HG02678 (cell line): ENCODE measurements at regions not wholly inside any gene's neighbourhood (a gene's known extent, or its start where the extent isn't known, plus 50 kb on each side); places are given as distances from the start of the nearest gene placed in this dataset.

Experiments used
- ATAC-seq: cut with Tn5 transposase; IDR thresholded peaks from one replicate; pipeline ENCODE4 v1.9.1; 2021; ENCODE audit warnings: mild to moderate bottlenecking, moderate library complexity; ENCODE audit not compliant: unreplicated experiment

DNA sequence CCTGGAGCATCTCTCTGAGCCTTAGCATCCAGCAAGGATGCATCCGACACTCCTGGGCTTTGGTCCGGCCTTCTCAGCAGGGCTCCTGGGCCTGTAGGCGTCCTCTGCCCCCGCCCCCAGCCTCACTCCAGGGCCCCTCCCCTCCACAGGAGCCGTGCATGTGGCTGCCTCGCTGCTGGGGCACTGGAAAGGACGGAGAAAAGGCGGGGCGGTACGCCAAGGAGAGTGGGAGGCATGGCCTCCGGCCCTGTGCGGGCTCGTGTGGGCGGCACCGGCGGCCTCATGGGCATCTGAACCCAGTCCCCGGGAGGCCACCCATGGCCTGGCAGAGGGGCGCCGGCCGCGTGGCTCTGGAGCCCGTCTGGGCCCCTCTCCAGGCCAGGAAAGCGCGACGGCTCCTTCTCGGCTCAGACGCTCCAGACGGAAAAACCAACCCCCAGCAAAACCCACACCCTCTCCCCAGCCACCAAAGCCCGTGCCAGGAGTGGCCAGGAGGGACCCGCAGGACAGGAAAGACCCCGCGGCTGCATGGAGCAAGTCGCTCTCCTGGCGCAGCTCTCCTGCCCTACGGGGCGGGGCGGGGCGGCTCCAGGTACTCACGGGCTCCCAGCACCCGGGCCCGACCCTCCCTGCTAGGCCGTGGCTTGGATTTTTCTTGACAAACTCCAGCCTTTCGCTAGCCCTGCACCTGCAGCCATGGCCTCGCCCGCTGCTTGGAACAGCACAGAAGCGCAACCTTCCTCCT is 419.9 kb downstream of the QKI start:
- ATAC-seq, result no peak

DNA sequence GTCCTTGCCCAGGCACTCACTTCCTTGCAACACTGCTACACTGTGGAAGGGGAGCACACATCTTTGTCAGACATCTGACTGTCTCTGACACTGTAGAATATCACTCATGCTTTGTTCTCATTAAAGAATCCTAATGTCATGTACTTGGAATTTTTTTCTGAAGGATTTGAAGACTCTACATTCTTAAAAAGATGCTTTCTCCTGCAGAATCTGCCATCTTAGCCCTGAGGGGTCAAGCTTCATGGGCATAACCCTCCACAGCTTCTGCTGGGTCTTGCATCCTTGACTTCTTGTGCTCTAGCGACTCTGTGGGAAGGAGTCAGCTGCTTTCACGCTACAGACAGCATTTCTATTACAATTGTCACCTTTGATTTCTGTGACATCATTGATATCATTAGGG is 417.2 kb downstream of the QKI start:
- no peak for ATAC-seq

DNA sequence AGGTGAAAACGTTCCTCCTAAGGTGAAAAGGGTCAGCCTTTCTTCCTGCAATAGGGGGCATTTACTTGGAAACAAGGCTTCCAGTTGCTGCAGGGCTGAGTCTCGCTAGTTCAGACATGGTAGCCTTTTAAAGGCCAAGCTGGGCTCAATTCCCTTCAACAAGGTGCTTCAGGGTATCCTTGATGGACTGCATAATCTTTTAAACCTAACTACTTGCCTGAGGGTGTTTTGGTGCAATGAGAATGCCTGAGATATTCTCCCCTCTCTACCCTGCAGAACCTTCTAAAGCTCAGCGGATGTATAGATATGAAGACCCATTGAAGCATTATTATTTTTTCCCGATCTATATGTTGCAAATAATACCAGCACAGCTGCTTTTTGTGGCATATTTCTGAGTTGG is 416.1 kb downstream of the QKI start:
- ATAC-seq, result no peak

DNA sequence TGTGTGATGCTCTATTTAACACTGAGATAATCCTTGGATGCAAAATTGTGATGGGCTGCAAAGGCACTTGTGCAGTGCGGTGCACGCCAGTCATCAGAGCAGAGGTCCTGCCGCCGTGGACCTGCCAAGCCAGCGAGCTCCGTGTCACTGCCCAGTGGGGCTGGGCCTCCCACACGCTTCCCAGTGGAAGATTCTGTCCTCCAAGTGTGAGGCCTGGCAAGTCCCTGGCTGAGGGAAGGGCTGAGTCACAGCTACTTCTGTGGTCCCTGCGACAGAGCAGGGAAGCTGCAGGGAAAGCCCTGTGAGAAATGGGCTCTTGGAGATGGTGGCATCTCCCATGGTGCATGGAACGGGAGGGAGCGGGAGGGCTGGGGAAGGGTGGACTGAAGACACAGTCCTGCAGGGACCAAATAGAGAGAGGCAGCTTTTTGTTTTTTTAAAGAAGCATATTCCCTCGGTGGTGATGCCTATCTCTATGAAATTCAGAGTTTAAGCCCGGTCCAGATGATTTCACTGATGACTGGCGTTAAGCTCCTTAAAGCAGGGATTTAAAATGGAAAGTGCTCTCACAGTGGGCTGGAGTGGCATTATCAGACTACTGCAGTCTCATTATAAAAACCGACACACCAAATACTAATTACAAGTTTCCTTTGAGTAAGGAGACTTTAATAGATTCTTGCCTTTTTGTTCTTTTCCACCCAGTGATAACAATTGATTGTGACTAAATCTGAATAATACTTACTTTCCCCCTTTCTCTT is 413.7 kb downstream of the QKI start:
- no peak for ATAC-seq

DNA sequence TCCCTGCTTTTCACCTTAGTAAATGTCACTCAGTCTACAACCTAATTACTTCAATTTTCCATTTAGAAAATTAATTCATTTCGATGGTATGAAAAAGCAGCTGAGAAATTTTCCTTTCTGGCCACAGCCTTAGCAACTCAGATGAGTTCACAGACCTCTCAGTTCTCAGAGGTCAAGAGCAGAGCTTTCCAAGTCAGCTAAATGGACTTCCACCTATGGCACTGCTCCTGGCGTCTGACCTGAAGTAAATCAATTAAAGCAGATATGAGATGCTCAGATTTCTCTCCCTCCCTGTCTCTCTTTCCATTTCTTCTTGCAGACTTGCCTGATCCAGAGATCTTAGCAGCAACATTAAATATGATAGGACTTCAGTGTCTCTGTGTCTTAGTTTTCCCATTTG is 412.6 kb downstream of the QKI start:
- no peak for ATAC-seq

DNA sequence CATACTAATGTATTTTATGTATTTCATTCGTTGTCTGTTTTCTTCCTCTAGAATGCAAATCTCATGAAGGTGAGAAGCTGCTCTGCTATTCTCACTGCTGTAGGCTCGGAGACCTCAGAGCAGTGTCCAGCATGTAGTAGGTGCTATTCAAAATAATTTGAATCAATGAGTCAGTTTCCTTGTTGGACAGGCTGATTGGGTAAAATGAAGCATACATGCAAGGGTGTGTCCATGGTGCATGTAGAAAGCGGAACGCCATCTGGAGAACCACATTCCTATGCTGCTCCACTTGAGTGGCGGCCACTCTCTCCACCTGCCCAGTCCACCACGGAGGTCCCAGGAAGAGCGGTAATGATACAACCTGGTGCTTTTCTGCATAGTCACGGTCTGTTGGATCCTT is 412.1 kb downstream of the QKI start:
- ATAC-seq, result no peak

DNA sequence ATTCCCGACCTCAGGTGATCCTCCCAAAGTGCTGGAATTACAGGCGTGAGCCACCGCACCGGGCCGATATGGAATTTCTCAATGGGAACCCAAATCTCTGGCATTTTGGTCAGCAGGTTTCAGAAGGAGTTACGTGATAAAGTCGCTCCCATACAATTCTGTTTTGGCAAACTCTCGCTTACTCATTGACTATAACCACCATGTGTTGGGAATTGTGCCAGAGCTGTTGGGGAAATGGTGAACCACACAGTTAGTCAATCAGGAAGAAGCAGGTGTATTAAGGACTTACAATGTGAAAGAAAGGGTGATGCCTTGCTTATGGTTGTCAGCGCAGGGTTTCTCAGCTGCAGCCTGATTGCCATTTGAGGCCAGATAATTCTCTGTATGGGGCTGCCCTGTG is 410.5 kb downstream of the QKI start:
- no peak for ATAC-seq

DNA sequence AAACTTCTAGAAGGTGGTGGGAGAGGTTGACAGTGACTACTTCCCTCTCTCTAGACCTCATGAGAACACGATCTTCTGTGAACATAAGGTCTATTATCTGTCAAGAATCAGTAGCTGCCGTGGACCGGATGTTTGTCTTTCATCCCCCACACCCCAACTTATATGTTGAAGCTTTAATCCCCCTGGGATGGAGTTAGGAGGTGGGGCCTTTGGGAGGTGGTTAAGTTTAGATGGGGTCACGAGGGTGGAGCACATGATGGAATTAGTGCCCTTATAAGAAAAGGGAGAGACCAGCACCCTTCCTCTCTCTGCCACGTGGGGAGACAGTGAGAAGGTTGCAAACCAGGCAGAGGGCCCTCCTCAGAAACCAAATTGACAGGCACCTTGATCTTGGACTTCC is 409.1 kb downstream of the QKI start:
- no peak for ATAC-seq

DNA sequence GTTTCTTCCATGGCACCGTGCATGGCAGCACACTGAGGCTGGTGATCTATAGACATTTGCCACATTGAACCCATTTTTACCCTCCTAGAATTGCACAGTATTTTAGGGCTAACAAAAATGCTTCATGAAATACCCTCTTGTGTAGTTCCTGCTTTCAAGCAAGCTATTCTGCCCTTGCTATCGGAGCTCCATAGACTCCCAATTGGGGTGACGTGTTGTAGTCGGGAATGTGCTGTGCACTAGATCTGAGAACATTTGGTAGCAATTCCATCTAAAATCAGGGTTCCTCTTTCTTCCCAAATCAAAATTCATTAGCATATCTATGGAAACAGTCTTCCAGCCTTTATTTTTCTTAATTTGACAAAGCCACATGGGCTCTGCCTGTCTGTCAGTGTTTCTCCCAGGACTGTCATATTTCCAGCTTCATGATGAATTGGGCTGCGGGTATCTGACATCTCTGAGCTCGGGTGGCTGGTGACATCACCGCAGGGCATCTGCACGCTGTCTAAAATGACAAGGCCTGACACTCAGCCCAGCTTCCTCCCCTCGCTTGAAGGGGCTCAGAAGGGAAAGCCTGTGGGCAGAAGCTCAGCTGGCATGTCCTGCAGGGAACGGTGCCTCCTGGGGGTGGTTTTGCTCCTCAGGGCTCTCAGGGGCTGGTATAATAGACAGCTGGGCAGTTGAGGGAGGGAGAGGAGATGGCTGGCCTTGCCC is 406.4 kb downstream of the QKI start:
- no peak for ATAC-seq

DNA sequence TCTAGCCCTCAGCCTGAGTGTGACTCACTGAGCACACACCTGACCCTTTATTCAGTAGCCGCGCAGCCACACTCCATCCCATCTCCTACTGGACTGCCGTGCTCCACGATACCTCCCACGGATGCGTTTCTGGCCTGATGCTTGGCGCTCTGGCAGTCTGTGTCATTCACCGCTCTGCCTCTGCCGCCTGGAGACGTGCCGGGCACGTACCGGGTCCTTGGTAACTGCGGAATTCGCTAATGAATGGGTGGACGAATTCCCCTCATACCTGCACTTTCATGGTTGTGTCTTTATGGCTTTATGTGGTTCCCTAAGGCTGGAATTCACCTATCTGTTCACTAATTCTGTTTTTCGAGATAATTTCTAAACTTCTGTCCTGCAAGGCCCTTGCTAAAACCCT is 405.7 kb downstream of the QKI start:
- ATAC-seq, result no peak

DNA sequence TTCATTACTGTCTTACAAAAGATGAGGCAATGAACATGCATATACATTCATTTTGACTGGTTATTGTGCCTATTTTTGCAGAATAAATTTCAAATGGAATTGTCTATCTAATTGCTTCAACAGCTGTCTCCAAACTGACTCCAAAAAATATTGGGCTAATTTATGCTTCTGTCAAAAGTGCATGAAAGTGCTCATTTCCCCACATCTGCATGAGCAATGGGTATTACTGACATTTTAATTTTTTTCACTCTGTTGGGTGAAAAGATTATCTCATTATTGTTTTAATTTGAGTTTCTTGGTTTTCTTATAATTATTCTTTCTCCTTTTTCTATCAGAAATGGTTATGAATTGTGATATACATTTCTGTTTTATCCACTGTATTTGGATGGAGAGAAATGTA is 404.2 kb downstream of the QKI start:
- ATAC-seq, result no peak

DNA sequence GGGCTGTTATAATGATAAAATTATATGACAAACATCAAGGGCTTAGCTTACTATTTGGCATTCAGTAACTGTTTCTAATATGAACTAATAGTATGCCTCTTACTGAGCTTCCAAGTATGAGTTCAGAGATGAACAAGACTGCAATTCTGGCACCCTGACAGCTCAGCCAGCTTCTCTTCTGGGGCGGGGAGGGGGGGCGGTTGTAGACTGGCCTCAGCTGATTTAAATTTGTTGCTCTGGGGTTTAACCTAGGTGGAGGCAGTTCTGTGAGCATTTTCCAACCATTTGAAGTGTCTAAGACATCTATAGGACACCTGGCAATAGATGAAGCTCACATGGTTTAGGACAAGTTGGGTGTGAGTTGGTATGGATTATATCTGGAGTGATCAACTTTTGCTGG is 401.9 kb downstream of the QKI start:
- ATAC-seq, result no peak

DNA sequence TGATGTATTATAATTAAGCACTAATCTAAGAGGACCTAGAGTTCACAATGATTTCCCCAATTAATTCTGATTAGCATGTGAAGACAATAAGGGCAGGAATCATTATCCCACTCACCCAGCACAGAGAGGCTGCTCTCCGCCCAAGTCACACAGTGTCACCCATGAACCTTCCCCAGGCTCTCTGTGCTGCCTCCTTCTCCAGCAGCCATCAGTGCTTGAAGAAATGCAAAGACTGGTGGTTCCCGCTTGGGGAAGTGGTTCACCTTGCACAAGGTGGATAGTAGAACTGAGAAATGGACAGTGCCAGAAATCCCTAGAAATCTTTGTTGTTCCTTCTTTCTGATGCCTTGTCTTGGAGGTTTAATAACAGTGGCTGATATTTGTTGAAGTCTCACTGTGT is 401.3 kb downstream of the QKI start:
- ATAC-seq, result no peak

DNA sequence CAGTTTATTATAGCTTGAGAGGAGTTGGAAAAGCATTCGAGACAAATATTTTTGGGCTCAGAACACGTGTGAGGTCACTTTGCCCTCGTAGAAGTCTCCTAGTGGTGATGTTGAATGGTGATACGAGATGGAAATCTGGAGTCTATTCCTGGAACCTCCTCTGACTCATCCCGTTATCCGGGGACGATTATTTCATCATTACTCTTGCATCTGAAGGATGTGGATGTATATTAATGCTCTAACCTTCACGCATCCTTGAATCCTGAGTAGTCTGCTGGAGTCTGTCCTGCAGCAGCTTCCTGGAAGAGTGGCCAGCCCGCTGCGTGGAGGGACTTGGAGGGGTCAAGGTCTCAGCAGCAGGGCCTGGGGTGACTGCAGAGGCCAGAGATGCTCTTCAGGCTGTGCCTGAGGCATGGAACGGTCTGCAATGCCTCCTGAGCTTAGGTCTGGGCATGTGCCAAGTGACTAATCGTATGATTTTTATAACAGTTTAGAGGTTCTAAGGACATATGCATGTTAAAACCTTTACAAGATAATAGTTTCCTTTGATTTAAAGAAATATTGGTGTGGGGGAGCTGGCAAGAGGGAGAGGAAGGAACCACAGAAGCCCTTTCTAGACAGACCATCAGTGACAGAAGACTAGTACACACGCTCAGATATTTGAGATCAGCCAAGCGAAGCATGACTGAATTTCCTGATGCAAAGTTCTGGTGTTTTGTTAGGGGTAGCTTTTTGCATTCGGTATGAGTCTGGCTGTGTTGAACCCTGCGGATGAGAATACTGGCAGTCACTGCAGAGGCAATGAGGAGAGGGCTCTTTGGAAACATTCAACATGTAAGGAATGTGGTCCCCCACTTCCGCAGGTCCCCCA is 400.2 kb downstream of the QKI start:
- no peak for ATAC-seq

DNA sequence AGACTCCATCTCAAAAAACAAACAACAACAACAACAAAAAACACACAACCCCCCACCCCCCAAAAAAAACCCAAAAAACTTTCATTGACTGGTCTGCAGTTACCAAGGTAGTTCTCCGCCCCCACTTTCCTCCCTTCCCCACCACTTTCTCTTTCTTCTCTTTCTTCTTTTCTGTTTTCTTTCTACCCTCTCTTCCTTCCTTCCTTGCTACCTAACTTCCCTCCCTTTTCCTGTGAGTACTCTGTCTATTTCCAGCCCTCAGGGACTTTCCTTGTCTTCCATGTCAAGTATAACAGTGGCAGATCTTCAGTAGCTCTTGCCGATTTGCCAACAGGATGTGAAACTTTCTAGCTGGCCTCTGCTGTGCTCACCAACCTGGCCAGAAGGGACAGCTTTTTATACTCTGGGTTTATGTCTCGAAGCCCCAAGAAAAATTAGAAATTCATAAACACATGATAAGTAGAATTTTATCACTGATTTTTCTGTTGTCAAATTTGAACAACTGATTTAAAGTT is 399.5 kb downstream of the QKI start:
- no peak for ATAC-seq

DNA sequence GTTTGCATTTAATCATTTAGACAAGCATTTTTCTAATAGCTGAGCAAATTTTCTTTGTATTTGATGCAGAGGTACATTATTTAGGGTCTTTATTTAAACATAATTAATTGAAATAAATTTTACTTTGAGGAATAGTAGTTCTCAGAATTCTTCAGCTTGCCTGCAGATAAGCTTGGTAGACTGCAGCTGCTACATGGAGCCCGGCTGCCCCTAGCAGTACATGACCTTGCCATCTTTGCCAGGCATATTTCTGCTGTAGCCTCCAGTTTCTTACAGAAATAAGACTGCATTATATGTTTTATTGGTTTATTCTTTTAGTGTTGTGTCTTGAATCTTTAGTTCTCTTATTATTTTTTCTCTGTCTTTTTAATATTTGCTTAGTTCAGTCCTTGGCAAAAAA is 396.8 kb downstream of the QKI start:
- no peak for ATAC-seq

DNA sequence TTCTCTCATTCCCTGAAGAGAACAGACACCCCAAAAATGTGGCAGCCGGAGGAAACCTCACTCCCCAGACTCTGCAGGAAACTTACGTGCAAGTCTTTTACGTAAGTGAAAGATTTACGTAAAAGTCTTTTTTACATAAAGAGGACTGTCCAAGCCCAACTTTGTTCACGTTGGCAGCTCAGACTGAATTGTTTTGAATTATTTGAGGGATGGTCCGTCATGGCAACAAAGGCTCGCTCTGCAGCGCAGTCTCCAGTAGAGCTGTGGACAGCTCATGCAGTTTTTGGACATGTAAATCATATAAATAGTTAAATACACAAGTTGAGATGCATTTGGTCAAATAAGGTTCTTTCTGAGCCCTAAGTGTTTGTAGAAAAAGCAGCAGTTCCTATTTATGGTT is 394.8 kb downstream of the QKI start:
- no peak for ATAC-seq

DNA sequence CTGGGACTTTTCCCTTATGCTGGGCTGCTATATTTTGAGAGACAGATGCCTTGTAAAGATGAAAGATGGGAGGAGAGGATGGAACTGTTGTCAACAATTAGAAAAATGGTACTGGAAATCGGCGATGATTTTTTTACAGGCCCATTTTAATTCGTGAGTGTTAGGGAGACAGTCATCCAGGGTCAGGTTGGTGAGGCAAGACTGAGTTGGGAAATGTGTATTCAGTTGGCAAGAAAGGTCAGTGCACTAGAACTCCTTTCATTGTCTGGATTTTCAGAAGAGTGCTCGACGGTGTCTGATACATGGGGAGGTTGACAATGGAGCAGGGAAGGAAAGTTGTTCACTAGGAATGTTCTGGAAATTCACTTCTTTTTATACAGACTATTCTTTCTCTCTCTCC is 394.4 kb downstream of the QKI start:
- no peak for ATAC-seq

DNA sequence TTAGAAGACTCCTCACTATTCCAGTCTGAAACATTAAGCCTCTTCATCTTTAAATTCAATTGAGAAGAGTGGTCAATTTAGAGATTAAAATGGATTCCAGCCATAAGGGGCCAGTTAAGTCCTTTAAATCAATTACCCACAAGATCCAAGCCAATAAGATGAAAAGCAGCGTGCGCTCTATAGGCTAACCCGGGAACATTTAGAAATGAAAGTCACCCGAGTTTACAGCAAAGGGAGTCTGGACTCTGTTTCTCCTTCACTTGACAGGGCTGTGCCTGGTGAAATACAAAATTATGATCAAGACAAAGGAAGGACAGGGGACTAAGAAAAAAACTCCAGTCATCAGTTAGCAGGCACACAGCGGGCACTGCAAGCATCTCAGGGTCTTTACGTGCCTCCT is 393.7 kb downstream of the QKI start:
- ATAC-seq, result no peak

DNA sequence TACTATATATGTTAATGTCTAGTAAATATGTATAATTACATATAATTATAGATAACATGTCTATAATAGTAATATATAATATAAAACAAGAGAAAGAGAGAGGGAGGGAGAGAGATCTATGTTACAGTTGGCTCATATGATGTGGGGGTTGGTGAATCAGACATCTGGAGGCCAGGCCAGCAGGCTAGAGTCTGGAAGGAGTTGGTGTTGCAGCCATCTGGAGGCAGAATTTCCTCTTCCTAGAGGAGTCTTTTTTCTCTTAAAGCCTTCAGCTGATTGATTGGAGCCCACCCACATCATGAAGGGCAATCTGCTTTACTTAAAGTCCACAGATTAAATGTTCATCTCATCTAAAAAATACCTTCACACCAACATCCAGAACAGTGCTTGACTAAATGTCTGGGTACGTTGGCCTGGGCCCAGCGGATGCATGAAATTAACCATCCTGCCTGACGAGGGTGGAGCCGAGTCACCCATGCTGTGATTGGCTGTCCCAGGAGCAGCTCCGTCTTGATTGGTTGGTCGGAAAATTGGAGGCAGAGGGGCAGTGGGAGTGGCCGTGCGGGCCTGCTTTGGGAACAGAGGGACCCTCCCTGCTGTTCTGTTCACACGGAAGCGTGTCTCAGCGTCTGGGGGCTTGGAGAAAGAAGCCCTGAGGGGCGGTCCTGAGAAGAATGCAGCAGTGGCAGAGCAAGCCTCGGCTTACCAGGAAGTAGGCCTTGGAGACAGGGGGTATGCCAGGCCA is 392.4 kb downstream of the QKI start:
- ATAC-seq, result no peak
